BJ (cell line): ENCODE measurements at regions not wholly inside any gene's neighbourhood (a gene's known extent, or its start where the extent isn't known, plus 50 kb on each side); places are given as distances from the start of the nearest gene placed in this dataset.

ENCODE experiments used
- CTCF ChIA-PET: fragments of 350-600 bp; formaldehyde crosslinking; extraction: SDS; loops from one replicate; lab custom pipeline; 2021; ENCODE audit warnings: antibody characterized with exemption, inconsistent platforms; lab: Yijun Ruan, JAX
- POLR2A ChIA-PET: fragments of 300-600 bp; sonication (Branson Sonifier 250); formaldehyde crosslinking; extraction: SDS; loops from one replicate; lab custom pipeline; 2021; ENCODE audit warnings: antibody characterized with exemption; lab: Charles Lee
- DNase-seq: peaks from one replicate; pipeline ENCODE4 v3.0.0-alpha.2; 2011; ENCODE audit warnings: low read depth
- H3K27me3 ChIP-seq: 2 replicates; pipeline ENCODE4 v1.6.0; 2011; ENCODE audit warnings: low read length; ENCODE audit not compliant: control insufficient read depth, insufficient read depth
- H3K36me3 ChIP-seq: 2 replicates; pipeline ENCODE4 v1.5.1; 2011; ENCODE audit warnings: low read length; ENCODE audit not compliant: control insufficient read depth, insufficient read depth
- H3K4me3 ChIP-seq: 2 replicates; pipeline ENCODE4 v1.5.1; 2011; ENCODE audit warnings: low read depth, mild to moderate bottlenecking, control low read depth, low read length
- TF ChIP-seq, protein P1 (sequence below): IDR thresholded peaks from 2 replicates; pipeline ENCODE4 v1.5.1; 2011; ENCODE audit warnings: low read depth, mild to moderate bottlenecking, control low read depth, inconsistent platforms, low read length, moderate library complexity; ENCODE audit not compliant: insufficient read depth

DNA sequence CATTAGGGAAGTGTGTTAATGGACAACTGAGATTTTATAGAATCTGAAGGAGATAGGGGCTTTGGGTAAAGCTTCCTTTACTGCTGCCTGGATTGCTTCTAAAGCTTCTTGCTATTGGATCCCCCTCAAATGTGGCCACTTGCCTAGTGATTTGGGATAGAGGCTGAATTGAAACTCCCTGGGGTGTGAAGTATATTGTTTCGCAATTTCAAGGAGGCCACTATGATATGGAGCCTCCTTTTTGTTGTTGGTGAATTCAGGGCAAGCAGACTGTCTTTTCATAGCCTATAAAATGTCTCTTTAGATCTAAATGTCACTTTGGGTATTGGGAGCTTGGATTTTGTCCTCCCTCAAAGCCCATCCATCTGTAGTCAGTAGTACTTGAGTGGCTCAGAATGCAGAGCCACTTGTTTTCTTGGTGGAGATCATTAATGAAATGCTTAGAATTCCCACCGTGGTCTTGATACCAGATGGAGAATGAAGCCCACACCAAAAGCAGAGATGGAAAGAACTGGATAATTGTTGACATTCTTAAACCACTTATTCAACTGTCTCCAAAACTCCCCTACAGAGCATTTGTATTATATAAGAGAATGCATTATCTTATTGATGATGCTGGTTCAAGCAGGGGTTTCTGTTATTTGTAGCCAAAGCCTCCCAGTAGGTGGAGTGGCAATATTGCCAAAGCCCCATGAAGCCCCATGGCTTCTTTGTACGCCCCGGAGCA lies 144.3 kb upstream of the KCNE2 start:
- no peaks in the 10 kb centered on the region for H3K36me3 ChIP-seq
- H3K4me3 ChIP-seq = no peak overlapping the region
- ChIA-PET POLR2A (no interaction called here), CTCF (no interaction called here)
- TF ChIP-seq, protein P1, sequence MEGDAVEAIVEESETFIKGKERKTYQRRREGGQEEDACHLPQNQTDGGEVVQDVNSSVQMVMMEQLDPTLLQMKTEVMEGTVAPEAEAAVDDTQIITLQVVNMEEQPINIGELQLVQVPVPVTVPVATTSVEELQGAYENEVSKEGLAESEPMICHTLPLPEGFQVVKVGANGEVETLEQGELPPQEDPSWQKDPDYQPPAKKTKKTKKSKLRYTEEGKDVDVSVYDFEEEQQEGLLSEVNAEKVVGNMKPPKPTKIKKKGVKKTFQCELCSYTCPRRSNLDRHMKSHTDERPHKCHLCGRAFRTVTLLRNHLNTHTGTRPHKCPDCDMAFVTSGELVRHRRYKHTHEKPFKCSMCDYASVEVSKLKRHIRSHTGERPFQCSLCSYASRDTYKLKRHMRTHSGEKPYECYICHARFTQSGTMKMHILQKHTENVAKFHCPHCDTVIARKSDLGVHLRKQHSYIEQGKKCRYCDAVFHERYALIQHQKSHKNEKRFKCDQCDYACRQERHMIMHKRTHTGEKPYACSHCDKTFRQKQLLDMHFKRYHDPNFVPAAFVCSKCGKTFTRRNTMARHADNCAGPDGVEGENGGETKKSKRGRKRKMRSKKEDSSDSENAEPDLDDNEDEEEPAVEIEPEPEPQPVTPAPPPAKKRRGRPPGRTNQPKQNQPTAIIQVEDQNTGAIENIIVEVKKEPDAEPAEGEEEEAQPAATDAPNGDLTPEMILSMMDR = no peak
- H3K27me3 ChIP-seq = peaks cover 1% of the 10 kb centered on the region
- no peak for DNase-seq

GRCh38 chr21:34220556-34221195 lies 143.1 kb upstream of the KCNE2 start:
- TF ChIP-seq, protein P1 = no peak
- peaks cover 2% of the 10 kb centered on the region for H3K27me3 ChIP-seq
- H3K4me3 ChIP-seq = no peak overlapping the region
- no peaks in the 10 kb centered on the region for H3K36me3 ChIP-seq
- CTCF ChIA-PET = interaction anchor here (1.6 kb wide), 1 partner anchor 9 kb away, joined by 3 read pairs; no protein-coding TSS in a partner anchor
- DNase-seq = no peak
- POLR2A ChIA-PET = no interaction called here

DNA sequence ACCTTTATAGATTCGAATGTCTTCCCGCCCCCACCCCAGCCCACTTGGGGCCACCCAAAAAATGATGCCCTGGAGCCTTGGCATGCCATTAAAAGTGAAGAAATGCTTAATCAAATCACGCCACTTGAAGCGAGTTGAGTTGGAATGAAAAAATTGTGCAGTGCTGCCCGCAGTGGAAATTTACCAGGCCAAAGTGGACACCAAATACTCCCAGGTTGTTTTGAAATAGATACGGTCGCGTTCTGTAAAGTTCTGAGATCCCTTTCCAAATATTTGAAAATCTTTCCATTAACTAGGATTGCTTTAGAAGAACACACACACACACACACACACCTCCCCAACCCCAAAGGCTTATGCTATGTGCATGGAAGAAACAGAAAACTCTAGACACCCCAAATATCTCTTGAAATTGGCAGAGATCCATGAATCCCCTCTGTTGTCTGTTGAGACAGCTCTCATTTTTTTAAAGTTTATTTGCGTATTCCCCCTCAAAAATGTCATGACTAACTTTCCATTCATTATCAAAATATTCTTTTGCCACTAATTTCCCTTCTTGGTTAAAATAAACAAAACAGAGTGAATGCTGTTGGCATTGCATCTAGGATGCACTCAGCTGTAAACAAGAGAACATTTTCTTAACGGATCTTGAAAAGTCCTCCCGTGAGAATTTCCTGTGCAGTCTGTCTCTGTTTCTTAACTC lies 142.3 kb upstream of the KCNE2 start:
- DNase-seq = no peak
- TF ChIP-seq, protein P1 = no peak
- Histone ChIP-seq H3K4me3 (no peak overlapping the region), H3K27me3 (peaks cover 2% of the 10 kb centered on the region), H3K36me3 (no peaks in the 10 kb centered on the region)
- POLR2A ChIA-PET = no interaction called here
- CTCF ChIA-PET = interaction anchor here (1.6 kb wide), 1 partner anchor 10 kb away, joined by 3 read pairs; no protein-coding TSS in a partner anchor

DNA sequence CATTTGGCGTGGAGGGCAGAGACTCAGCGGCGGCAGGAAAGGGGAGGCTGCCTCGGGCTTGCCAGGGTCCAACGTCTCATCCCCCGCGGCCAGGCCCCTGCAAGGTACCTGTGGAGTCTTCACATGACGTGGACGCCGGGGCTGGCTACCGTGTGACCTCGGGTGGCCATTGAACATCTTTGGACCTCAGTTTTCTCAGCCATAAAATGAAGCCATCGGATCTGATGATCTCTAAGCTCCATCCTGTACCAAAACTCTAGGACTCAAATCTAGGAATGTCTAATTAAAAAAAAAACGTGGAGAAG lies 141.8 kb upstream of the KCNE2 start:
- DNase-seq = no peak
- CTCF ChIA-PET = interaction anchor here (0.7 kb wide), 1 partner anchor 22 kb away, joined by 3 read pairs; no protein-coding TSS in a partner anchor
- Histone ChIP-seq H3K27me3 (peaks cover 2% of the 10 kb centered on the region), H3K36me3 (no peaks in the 10 kb centered on the region), H3K4me3 (no peak overlapping the region)
- TF ChIP-seq, protein P1 = no peak
- POLR2A ChIA-PET = interaction anchor here (0.6 kb wide), 1 partner anchor 14 kb away, joined by 3 read pairs; no protein-coding TSS in a partner anchor

DNA sequence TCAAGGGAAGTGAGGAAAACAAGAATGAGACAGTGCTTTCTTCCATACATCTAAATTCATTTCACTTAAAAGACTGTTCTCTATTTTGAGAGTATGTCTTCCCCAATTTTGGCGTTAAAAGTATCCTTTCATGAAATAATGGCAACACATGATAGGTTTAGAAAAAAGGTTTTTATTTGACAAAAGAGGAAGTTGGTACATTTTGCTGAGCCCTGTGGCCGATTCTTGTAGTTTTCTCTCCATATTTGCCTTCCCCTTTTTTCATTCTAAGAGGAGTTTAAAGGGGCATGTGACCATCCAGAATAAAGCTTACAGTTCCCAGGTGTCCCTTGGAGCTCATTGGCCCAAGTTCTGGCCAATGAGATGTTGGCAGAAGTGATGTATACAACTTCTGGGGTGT lies 140.4 kb upstream of the KCNE2 start:
- CTCF ChIA-PET = no interaction called here
- POLR2A ChIA-PET = no interaction called here
- Histone ChIP-seq H3K4me3 (no peak overlapping the region), H3K36me3 (no peaks in the 10 kb centered on the region), H3K27me3 (peaks cover 4% of the 10 kb centered on the region)
- no peak for DNase-seq
- TF ChIP-seq, protein P1 = no peak
